Uterus (tissue), 2 donors: ENCODE measurements at regions not wholly inside any gene's neighbourhood (a gene's known extent, or its start where the extent isn't known, plus 50 kb on each side); places are given as distances from the start of the nearest gene placed in this dataset.

Experiments
- POLR2A ChIP-seq, 2 donors: fragments of 450-650 bp; IDR thresholded peaks; one replicate each; pipeline ENCODE4 v1.6.1; 2016; ENCODE audit warnings: antibody characterized with exemption in 2 of 2, mild to moderate bottlenecking in 1 of 2, moderate library complexity in 1 of 2
- TF ChIP-seq, protein P1 (sequence below), 4 experiments: fragments of 200-600 bp in 2 of 4; fragments of 450-650 bp in 2 of 4; sonication (generic) in 2 of 4; IDR thresholded peaks; one replicate each; pipeline ENCODE4 v1.5.1; 2016 to 2019; ENCODE audit warnings: antibody characterized with exemption in 4 of 4, mild to moderate bottlenecking in 2 of 4, moderate library complexity in 1 of 4

DNA sequence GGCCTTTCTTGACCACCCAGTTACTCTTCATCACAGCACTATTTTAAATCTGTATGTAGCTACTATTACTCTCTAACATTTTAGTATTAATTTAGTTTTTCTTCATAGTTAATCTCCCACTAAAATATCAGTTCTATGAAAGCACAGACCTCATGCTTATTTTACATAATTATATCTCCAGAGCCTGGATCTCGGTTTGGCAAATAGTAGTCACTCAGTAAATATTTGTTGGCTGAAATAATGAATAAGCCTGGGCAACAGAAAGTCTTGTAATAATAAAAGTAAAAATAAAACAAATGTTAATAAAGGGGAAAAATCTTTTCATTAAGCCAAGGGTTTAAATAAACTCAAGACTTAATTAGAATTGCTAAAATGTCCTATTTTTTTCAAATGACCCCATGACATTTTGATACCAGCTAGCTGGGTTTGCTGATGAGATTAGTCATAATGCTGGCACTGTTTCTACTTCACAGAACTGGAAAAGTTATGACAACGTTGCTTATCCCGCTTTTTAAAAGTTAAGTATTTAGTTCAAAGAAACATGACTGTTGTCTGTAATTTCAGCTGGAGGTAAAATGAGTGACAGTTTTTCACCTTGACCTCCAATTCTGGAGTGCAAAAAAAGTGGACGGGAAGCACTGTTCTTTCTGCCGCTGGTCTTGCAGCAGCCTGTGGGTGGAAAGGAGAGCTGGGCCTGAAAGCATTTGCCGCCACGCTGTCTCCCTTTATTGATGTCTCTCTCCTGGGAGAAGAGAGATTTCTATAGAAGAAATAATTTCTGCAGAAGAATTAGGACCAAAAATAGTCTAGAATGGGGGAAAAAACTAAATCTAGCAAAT is 85.2 kb upstream of the SPATA13 start:
- TF ChIP-seq, protein P1, sequence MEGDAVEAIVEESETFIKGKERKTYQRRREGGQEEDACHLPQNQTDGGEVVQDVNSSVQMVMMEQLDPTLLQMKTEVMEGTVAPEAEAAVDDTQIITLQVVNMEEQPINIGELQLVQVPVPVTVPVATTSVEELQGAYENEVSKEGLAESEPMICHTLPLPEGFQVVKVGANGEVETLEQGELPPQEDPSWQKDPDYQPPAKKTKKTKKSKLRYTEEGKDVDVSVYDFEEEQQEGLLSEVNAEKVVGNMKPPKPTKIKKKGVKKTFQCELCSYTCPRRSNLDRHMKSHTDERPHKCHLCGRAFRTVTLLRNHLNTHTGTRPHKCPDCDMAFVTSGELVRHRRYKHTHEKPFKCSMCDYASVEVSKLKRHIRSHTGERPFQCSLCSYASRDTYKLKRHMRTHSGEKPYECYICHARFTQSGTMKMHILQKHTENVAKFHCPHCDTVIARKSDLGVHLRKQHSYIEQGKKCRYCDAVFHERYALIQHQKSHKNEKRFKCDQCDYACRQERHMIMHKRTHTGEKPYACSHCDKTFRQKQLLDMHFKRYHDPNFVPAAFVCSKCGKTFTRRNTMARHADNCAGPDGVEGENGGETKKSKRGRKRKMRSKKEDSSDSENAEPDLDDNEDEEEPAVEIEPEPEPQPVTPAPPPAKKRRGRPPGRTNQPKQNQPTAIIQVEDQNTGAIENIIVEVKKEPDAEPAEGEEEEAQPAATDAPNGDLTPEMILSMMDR (IDR thresholded peaks at IDR 0.05) = no peak
- TF ChIP-seq POLR2A (IDR thresholded peaks at IDR 0.05) = no peak
